HEK293 (cell line): ENCODE measurements at regions not wholly inside any gene's neighbourhood (a gene's known extent, or its start where the extent isn't known, plus 50 kb on each side); places are given as distances from the start of the nearest gene placed in this dataset.
"Not testable (repeated sequence)": the region's sequence is repeated elsewhere in the genome, so short reads cannot be mapped to it uniquely, and the experiment has no call there.

Experiments used
- CTCF ChIA-PET: fragments of 350-600 bp; formaldehyde crosslinking; extraction: SDS; loops from one replicate; lab custom pipeline; 2021; ENCODE audit warnings: antibody characterized with exemption; lab: Yijun Ruan, JAX
- POLR2A ChIA-PET: fragments of 300-600 bp; formaldehyde crosslinking; extraction: SDS; loops from one replicate; lab custom pipeline; 2020; ENCODE audit warnings: antibody characterized with exemption, inconsistent platforms; lab: Yijun Ruan, JAX
- H3K27ac ChIP-seq: fragments of 200-500 bp; sonication (Bioruptor generic); 2 replicates; pipeline ENCODE4 v1.5.1; 2014; ENCODE audit warnings: low read depth, low read length, control low read depth, inconsistent platforms; ENCODE audit errors: extremely low read depth
- H3K36me3 ChIP-seq, 2 experiments: fragments of 200-500 bp in 1 of 2; sonication (Bioruptor generic) in 1 of 2; 1 replicate in 1 of 2; 2 replicates in 1 of 2; pipeline ENCODE4 v1.5.1; 2014 to 2017; ENCODE audit warnings: inconsistent platforms in 2 of 2, low read length in 2 of 2; ENCODE audit not compliant: control insufficient read depth in 2 of 2, insufficient read depth in 1 of 2
- H3K4me1 ChIP-seq: fragments of 200-500 bp; sonication (Bioruptor generic); 2 replicates; pipeline ENCODE4 v1.5.1; 2014; ENCODE audit warnings: mild to moderate bottlenecking, low read length, inconsistent platforms; ENCODE audit not compliant: control insufficient read depth, insufficient read depth
- H3K4me3 ChIP-seq: 2 replicates; pipeline ENCODE4 v1.5.1; 2011; ENCODE audit warnings: low read depth, mild to moderate bottlenecking, control low read depth, low read length, moderate library complexity
- H3K9me3 ChIP-seq: fragments of 200-500 bp; sonication (Bioruptor generic); 2 replicates; pipeline ENCODE4 v1.5.1; 2014; ENCODE audit warnings: low read depth, low read length, inconsistent platforms; ENCODE audit not compliant: control insufficient read depth, insufficient read depth
- HOXD13 ChIP-seq: sonication (generic); formaldehyde crosslinking; IDR thresholded peaks from 2 replicates; pipeline ENCODE4 v1.8.0; 2022; ENCODE audit warnings: missing genetic modification reagents, borderline replicate concordance
- KLF8 ChIP-seq: fragments of 450-650 bp; formaldehyde crosslinking; IDR thresholded peaks from 2 replicates; pipeline ENCODE4 v1.5.1; 2016; ENCODE audit warnings: missing biosample characterization, missing genetic modification characterization
- SCRT1 ChIP-seq: fragments of 450-650 bp; formaldehyde crosslinking; IDR thresholded peaks from 2 replicates; pipeline ENCODE4 v1.5.1; 2016; ENCODE audit warnings: missing biosample characterization, missing genetic modification characterization, borderline replicate concordance
- SP2 ChIP-seq: fragments of 450-650 bp; formaldehyde crosslinking; IDR thresholded peaks from 2 replicates; pipeline ENCODE4 v1.5.1; 2016; ENCODE audit warnings: missing biosample characterization, missing genetic modification characterization
- TRIM28 ChIP-seq: IDR thresholded peaks from 2 replicates; pipeline ENCODE4 v1.6.1; 2011; ENCODE audit warnings: low read length, control low read depth, borderline replicate concordance
- ZBTB10 ChIP-seq: fragments of 450-650 bp; formaldehyde crosslinking; IDR thresholded peaks from 2 replicates; pipeline ENCODE4 v1.5.1; 2016; ENCODE audit warnings: missing biosample characterization, missing genetic modification characterization
- ZBTB48 ChIP-seq: fragments of 450-650 bp; formaldehyde crosslinking; IDR thresholded peaks from 2 replicates; pipeline ENCODE4 v1.5.1; 2016; ENCODE audit warnings: missing biosample characterization, missing genetic modification characterization
- ZBTB8A ChIP-seq: fragments of 450-650 bp; formaldehyde crosslinking; IDR thresholded peaks from 2 replicates; pipeline ENCODE4 v1.5.1; 2016; ENCODE audit warnings: missing biosample characterization, missing genetic modification characterization
- ZNF155 ChIP-seq: fragments of 450-650 bp; formaldehyde crosslinking; IDR thresholded peaks from 2 replicates; pipeline ENCODE4 v1.5.1; 2016; ENCODE audit warnings: missing biosample characterization, missing genetic modification characterization
- ZNF169 ChIP-seq: fragments of 450-650 bp; formaldehyde crosslinking; IDR thresholded peaks from 2 replicates; pipeline ENCODE4 v1.5.1; 2016; ENCODE audit warnings: missing biosample characterization, missing genetic modification characterization
- ZNF214 ChIP-seq: fragments of 450-650 bp; formaldehyde crosslinking; IDR thresholded peaks from 2 replicates; pipeline ENCODE4 v1.5.1; 2017; ENCODE audit warnings: missing biosample characterization, mild to moderate bottlenecking, missing genetic modification characterization, borderline replicate concordance
- ZNF544 ChIP-seq: fragments of 450-650 bp; formaldehyde crosslinking; IDR thresholded peaks from 2 replicates; pipeline ENCODE4 v1.5.0; 2017; ENCODE audit warnings: missing biosample characterization, missing genetic modification characterization
- ZNF560 ChIP-seq: fragments of 450-650 bp; formaldehyde crosslinking; IDR thresholded peaks from 2 replicates; pipeline ENCODE4 v1.5.1; 2017; ENCODE audit warnings: missing biosample characterization, missing genetic modification characterization, borderline replicate concordance
- ZNF654 ChIP-seq: fragments of 450-650 bp; formaldehyde crosslinking; IDR thresholded peaks from 2 replicates; pipeline ENCODE4 v1.5.1; 2016; ENCODE audit warnings: low read depth, missing biosample characterization, missing genetic modification characterization
- ZNF677 ChIP-seq: fragments of 450-650 bp; IDR thresholded peaks from 2 replicates; pipeline ENCODE4 v1.5.0; 2018; ENCODE audit warnings: missing biosample characterization, mild to moderate bottlenecking, missing genetic modification characterization, moderate library complexity
- ZNF747 ChIP-seq: fragments of 450-650 bp; formaldehyde crosslinking; IDR thresholded peaks from 2 replicates; pipeline ENCODE4 v1.5.1; 2016; ENCODE audit warnings: missing biosample characterization, missing genetic modification characterization
- ZNF791 ChIP-seq: fragments of 450-650 bp; formaldehyde crosslinking; IDR thresholded peaks from 2 replicates; pipeline ENCODE4 v1.5.1; 2016; ENCODE audit warnings: missing biosample characterization, missing genetic modification characterization
- ZSCAN4 ChIP-seq: fragments of 450-650 bp; formaldehyde crosslinking; IDR thresholded peaks from 2 replicates; pipeline ENCODE4 v1.5.1; 2017; ENCODE audit warnings: missing biosample characterization, missing genetic modification characterization

GRCh38 chr5:163312598-163312997 is 124.8 kb upstream of the CCNG1 start:
- no peaks in the 10 kb centered on the region for H3K4me1 ChIP-seq
- H3K36me3 ChIP-seq = no peaks in the 10 kb centered on the region
- CTCF ChIA-PET = interaction anchor here (1.2 kb wide), 1 partner anchor 35 kb away, joined by 5 read pairs; no protein-coding TSS in a partner anchor
- POLR2A ChIA-PET = no interaction called here
- no peaks in the 10 kb centered on the region for H3K9me3 ChIP-seq
- H3K4me3 ChIP-seq = no peak overlapping the region
- no peak overlapping the region for H3K27ac ChIP-seq
- no peak for TF ChIP-seq SCRT1 (tag by site-specific recombination)
- no peak for TF ChIP-seq ZNF155 (tag by site-specific recombination)
- no peak for TF ChIP-seq ZNF677 (tag by site-specific recombination)
- TF ChIP-seq SP2 = no peak
- TF ChIP-seq TRIM28 = no peak
- TF ChIP-seq ZNF214 (tag by site-specific recombination) = no peak
- no peak for TF ChIP-seq ZNF654
- no peak for TF ChIP-seq ZBTB8A (tag by site-specific recombination)
- TF ChIP-seq ZNF791 (tag by site-specific recombination) = no peak
- TF ChIP-seq KLF8 (tag by site-specific recombination) = no peak
- no peak for TF ChIP-seq ZBTB10 (tag by site-specific recombination)
- TF ChIP-seq ZSCAN4 (tag by site-specific recombination) = no peak
- no peak for TF ChIP-seq ZNF544 (tag by site-specific recombination)
- no peak for TF ChIP-seq ZNF560 (tag by site-specific recombination)
- TF ChIP-seq ZBTB48 (tag by site-specific recombination) = no peak
- no peak for TF ChIP-seq HOXD13 (CRISPR knock-in tag)
- no peak for TF ChIP-seq ZNF747 (tag by site-specific recombination)

- CTCF ChIA-PET = interaction anchor here (1.2 kb wide), 1 partner anchor 35 kb away, joined by 5 read pairs; no protein-coding TSS in a partner anchor
- H3K36me3 ChIP-seq, POLR2A ChIA-PET, H3K27ac ChIP-seq, H3K4me1 ChIP-seq, H3K4me3 ChIP-seq, H3K9me3 ChIP-seq: not testable (repeated sequence)
These were observed 124.3 kb upstream of the CCNG1 start for GRCh38 chr5:163313049-163313448.

GRCh38 chr5:163316374-163316773 is 121.0 kb upstream of the CCNG1 start:
- H3K36me3 ChIP-seq, H3K4me3 ChIP-seq, H3K27ac ChIP-seq, POLR2A ChIA-PET, CTCF ChIA-PET, H3K4me1 ChIP-seq, H3K9me3 ChIP-seq: not testable (repeated sequence)

GRCh38 chr5:163318707-163319106 is 118.7 kb upstream of the CCNG1 start:
- no peak for TF ChIP-seq ZNF169
- no peak for TF ChIP-seq SCRT1 (tag by site-specific recombination)
- Histone ChIP-seq H3K9me3 (no peaks in the 10 kb centered on the region), H3K4me1 (no peaks in the 10 kb centered on the region), H3K4me3 (no peak overlapping the region), H3K27ac (no peak overlapping the region), H3K36me3 (no peaks in the 10 kb centered on the region)
- ChIA-PET CTCF (no interaction called here), POLR2A (no interaction called here)
